GM18873 (cell line): ENCODE measurements at regions not wholly inside any gene's neighbourhood (a gene's known extent, or its start where the extent isn't known, plus 50 kb on each side); places are given as distances from the start of the nearest gene placed in this dataset.
A peak's percentile ranks its signal among the peaks of the same experiment; 100 is the strongest.
"Not testable (repeated sequence)": the region's sequence is repeated elsewhere in the genome, so short reads cannot be mapped to it uniquely, and the experiment has no call there.

Experiments used
- ATAC-seq: cut with Tn5 transposase; IDR thresholded peaks from one replicate; pipeline ENCODE4 v1.9.1; 2021; ENCODE audit warnings: mild to moderate bottlenecking, moderate library complexity, moderate number of reproducible peaks; ENCODE audit not compliant: unreplicated experiment, low FRiP score

DNA sequence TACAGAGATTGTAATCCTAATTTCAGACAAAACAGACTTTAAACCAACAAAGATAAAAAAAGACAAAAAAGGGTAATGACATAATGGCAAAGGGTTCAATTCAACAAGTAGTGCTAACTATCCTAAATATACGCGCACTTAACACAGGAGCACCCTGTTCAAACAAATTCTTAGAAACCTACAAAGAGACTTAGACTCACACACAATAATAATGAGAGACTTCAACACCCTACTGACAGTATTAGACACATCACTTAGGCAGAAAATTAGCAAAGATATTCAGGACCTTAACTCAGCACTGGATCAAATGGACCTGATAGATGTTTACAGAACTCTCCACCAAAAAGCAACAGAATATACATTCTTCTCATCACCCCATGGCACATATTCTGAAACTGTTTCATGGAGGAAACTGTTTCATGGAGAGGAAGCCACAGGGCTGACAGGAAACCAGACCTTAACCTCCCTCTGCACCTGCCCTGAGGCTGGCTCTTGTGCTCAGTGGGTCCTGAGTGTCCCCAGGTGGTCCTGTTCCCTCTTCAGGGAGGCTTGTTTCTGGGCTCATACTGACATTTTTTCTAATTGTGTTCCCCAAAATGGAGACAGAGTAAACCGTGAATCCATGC, 54.7 kb downstream of the OR4M2 start:
- not testable (repeated sequence) for ATAC-seq

DNA sequence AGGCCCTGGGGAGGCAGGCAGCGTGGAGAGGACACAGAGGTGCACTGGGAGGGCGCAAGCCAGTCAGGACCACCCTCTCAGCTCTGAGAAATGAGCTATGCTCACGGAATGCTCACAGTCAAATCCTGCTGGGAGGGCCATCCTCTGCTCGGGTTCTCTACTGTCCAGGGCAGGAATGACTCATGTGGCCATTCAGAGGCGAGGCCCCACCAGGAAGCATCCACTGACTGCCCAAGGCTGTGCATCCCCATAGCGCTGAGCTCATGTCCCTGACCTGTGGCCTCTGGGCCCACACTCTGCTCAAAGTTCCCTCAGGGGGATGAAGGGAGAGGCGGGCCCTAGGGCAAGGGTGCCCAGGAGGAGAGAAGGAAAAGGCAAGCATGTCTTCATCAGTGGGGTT, 57.2 kb downstream of the OR4M2 start:
- not testable (repeated sequence) for ATAC-seq

DNA sequence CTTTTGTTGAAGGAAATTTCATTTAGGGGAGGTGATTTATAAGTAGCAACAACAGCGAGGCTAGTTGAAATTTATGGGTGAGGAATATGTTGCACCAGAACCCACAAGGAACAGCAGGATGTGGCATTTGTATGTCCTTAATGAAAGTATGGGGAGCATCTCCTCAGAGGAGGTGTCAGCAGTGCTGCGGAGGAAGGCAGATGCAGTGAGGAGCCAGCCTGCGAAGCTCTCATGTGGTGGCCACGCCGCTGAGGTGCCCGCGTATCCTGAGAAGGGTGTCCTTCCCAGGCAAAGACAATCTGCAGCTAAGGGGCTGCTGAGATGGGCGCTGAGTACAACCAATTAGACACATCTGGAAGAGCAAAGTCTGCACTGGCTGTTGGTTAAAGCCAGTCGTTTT, 60.8 kb downstream of the OR4M2 start:
- not testable (repeated sequence) for ATAC-seq

DNA sequence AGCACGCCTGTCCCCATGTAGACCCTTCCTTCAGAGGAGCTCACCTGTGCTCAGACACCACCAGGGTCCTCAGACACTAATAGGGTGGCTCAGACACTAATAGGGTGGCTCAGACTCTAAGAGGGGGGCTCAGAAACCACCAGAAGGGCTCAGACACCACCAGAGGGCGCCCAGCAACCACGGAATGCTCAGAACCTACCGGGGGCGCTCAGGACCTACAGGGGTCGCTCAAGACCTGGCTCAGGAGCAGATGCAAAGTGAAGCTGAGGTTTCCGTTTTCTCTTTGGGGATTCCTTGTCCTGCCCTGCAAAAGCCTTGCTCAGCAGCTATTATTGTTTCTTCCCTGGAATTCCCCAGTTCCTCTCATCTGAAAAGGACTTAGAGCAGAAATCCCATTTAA, 67.8 kb downstream of the OR4M2 start:
- ATAC-seq: not testable (repeated sequence)

DNA sequence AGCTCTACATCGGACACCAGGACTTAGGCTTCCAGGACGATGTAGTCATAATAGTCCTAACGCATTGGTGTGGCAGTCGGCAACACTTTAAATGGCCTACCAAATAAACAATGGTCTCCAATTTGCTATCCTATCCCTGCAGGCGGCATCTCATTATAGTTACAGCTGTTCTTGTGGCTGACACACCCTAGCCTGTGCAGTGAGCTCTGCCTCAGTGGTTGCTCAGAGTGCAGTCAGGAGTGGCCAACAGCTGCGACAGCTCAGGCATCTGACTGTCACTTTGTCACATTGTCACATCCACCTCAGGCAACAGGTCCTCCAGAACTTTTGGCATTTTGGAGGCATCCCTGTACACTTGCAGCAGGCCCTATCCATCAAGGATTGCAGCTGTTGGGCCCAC, 77.9 kb downstream of the OR4M2 start:
- not testable (repeated sequence) for ATAC-seq

DNA sequence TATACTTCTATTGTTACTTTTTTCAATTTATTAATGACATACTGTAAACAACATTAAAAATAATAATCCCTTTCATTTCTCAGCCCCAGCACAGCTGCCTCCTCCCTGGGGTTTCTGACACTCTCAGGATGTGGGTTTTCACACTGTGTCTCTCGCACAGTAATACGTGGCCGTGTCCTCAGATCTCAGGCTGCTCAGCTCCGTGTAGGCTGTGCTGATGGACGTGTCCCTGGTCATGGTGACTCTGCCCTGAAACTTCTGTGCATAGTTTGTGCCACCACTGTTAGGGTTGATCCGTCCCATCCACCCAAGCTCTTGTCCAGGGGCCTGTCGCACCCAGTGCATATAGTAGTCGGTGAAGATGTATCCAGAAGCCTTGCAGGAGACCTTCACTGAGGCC, 80.0 kb downstream of the OR4M2 start:
- peak; percentile 25 for ATAC-seq

DNA sequence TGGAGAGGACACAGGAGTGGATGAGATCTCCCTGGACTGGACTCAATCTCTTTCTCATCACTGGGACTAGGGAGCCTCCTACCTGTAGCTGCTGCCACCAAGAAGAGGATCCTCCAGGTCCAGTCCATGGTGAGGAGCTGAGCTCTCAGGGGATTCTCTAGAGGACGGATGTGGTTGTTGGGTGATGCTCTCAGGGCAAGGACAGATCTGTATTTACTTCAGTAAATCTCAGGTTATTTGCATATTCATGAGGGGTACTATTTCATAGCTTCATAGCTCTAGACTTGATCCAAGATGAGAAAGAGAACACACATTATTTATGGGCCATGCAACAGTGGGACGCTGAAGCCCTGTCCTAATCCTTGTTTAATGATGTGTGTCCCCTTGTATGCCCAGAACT, 80.4 kb downstream of the OR4M2 start:
- peak; percentile 72 for ATAC-seq

DNA sequence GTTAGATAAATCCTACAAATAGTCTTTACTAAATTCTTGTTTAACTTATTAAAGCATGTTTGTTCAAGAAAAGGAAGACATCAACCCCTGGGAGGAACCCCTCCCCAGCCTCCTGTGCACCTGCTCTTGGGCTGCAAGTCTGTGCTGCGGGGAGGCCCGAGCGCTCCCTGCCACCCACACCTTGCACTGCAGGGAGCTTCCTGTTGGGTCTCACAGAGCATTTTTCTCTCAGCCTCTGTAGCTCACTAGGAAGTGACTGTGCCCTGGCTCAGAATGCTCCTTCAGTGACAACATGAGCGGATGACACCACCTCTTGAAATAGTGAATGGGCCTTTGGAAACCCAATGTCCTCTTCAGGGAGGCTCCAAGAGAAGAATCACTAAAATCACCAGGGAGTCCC, 81.1 kb downstream of the OR4M2 start:
- ATAC-seq: peak; percentile 51

DNA sequence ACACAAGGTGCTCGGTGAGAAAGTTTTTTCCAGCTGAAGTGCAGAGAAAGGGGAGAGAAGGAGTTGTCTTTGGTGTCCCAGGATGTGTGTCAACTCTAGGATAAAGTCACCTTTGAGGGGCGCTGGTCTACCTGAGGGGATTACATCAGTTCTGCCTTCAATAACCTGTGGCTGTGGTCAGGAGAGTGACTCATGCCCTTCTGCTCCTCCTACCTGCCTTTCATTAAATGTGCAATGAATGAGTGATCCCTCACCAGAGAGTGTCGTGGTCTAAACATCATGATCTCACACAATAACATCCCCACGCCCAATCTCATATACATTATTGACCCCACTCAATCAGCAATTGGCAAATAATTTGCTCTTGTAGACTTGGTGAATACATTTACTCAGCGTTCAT, 83.4 kb downstream of the OR4M2 start:
- ATAC-seq: not testable (repeated sequence)

DNA sequence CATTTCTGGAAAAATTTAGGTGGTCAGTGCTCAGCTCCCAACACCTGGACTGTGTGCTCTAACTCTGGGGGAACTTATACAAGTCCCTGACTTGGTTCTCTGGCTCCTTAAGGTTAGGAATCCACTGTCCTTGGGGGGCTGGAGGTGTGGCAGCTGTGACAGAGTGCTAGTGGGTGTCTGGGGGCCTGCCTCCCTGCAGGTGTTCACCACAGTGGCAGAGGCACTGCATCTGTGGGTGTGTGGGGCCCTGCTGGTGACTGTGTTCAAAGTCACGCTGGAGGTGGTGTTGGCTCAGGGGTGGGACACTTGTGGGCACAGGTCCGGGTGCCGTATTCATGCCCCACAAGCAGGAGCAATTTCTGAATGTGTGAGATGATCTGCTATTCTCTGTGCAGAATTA, 87.2 kb downstream of the OR4M2 start:
- ATAC-seq: not testable (repeated sequence)

DNA sequence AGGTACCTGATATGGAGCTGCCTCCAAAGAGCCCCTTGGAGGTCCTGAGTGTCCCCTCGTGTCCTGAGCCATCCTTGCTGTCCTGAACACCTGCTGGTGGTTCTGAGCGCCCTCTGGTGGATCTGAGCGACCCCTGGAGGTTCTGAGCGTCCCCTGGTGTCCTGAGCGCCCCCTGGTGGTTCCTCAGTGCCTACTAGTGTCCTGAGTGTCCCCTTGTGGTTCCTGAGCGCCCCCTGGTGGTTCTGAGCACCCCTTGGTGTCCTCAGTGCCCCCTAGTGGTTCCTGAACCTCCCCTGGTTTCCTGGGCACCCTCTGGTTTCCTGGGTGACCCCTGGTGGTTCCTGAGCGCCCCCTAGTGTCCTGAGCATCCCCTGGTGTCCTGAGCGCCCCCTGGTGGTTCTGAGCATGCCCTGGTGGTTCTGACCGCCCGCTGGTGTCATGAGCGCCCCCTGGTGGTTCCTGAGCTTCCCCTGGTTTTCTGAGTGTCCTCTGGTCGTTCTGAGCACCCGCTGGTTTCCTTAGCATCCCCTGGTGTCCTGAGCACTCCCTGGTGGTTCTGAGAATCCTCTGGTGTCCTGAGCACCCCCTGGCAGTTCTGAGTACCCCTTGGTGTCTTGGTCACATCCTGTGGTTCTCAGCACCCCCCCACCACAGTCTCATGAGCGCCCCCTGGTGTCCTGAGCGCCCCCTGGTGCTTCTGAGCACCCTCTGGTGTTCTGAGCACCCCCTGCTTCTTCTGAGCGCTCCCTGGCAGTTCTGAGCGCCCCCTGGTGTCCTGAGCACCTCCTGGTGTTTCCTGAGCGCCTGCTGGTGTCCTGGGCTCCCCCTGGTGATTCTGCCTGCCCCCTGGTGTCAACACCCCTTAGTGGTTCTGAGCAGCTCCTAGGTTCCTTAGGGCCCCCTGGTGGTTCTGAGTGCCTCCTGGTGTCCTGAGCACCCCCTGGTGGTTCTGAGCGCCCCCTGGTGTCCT, 93.0 kb downstream of the OR4M2 start:
- peak; percentile 69 for ATAC-seq

DNA sequence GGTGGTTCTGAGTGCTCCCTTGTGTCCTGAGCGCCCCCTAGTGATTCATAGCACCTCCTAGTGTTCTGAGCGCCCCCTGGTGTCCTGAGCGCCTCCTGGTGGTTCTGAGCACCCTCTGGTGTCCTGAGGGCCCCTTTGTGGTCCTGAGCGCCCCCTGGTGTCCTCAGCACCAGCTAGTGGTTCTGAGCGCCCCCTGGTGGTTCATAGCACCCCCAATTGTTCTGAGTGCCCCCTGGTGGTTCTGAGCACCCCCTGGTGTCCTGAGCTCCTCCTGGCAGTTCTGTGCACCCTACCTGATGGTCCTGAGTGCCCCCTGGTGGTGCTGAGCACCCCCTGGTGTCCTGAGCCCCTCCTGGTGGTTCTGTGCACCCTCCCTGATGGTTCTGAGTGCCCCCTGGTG, 93.8 kb downstream of the OR4M2 start:
- peak; percentile 42 for ATAC-seq

DNA sequence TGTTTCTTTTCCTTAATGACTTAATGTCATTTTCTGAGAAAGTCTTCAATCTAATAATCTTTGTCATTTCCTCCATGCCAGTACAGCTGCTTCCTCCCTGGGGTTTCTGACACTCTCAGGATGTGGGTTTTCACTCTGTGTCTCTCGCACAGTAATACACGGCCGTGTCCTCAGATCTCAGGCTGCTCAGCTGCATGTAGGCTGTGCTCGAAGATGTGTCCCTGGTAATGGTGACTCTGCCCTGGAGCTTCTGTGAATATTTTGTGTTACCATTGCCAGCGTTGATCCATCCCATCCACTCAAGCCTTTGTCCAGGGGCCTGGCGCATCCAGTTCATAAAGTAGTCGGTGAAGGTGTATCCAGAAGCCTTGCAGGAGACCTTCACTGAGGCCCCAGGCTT, 97.6 kb downstream of the OR4M2 start:
- ATAC-seq: not testable (repeated sequence)

DNA sequence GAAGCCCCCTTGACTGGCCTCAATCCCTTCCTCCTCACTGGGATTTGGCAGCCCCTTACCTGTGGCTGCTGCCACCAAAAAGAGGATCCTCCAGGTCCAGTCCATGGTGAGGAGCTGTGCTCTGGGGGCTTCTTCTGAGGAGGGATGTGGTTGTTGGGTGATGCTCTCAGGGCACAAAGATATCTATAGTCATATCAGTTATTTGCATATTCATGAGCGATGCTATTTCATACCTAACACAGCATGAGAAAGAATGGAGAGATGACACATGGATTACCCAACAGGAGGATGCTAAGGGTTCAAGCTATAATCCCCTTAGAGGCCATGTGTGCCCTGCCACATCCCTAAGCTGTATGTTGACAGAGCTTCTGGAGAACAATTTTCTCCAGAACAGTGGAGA, 98.1 kb downstream of the OR4M2 start:
- not testable (repeated sequence) for ATAC-seq

DNA sequence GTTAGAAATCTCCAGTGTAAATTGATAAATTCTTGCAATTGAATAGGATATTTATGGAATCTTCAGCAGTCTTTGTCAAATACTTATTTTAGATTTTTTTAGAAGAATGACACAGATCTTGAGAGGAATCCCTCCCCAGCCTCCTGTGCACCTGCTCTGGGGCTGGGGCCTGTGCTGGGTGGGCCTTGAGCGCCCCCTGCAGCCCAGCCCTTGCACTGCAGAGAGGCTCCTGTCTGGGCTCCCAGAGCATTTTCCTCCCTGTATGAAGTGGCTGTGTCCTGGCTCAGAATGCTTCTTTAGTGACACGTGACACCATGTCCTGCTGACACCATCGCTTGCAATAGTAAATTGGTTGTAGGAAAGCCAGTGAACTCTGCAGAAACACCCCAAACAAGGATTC, 98.7 kb downstream of the OR4M2 start:
- not testable (repeated sequence) for ATAC-seq

DNA sequence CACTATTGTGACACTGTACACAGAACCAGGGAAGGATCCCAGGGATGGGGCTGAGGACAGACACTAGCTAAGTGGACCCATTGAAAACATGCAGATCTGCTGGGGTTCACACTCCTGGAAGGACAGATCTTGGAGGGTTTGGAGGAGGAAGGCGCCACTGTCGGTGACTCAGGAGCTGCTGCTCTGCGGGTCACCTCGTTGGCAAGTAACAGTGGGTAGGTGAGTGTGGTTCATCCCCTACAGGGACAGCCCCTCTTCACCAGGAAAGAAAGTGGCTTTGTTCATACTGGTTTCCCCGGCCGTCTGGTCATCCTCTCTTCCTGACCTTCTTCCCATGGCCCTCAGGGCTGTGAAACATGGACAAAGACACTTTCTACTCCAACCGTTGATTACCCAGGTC, 100.3 kb downstream of the OR4M2 start:
- not testable (repeated sequence) for ATAC-seq

DNA sequence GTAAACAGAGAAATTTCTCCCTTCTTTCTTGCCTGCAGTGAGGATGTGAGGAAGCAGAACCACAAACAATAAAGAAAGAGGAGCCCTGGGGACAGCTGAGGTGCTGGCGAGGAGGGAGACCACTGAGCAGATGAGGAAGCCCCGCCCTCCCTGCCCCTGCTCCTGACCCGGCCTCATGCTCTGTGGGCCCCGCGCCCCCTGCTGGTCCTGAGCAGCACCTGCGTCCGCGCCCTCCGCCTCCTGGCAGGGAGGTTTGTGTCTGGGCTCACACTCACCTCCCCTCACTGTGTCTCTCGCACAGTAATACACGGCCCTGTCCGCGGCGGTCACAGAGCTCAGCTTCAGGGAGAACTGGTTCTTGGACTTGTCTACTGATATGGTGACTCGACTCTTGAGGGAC, 104.4 kb downstream of the OR4M2 start:
- not testable (repeated sequence) for ATAC-seq

DNA sequence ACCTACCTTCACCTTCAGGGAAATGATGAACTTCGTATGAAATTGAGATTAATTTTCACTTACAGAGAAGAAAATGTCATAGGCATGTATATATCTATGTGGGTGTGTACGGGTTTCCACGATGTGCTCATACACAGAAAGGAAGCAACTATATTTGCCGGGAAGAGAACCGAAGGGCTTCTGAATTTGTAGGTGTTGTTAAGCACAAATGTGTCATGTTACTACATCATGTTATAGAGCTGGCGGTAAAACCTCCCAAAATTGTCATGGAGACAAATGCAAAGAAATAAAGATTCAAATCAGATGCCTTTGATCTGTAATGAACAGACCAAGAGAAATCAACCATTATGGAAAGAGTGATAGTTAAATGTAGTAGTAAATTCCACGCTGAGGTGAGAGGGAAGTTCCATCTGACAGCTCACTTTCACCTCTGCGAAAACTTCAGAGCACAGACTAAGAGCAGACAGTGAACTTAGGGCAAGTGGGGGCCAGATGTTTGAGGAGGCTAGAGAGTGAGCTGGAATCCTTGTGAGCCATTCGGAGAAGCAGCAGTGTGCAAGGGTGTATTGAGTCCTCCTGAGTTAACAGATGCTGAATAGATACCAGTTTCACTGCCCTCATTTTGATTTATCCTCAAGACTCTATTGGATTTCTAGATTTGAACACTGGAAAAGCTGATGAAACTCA, 106.7 kb downstream of the OR4M2 start:
- ATAC-seq: not testable (repeated sequence)

DNA sequence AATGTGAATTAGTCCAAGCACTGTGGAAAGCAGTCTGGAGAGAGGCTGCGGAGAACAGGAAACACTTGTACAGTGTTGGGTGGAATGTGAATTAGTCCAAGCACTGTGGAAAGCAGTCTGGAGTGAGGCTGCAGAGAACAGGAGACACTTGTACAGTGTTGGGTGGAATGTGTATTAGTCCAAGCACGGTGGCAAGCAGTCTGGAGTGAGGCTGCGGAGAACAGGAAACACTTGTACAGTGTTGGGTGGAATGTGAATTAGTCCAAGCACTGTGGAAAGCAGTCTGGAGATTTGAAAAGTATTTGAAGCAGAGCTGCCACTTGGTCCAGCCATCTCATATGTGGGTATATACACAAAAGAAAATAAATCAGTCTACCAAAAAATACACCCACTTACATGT, 111.5 kb downstream of the OR4M2 start:
- not testable (repeated sequence) for ATAC-seq

DNA sequence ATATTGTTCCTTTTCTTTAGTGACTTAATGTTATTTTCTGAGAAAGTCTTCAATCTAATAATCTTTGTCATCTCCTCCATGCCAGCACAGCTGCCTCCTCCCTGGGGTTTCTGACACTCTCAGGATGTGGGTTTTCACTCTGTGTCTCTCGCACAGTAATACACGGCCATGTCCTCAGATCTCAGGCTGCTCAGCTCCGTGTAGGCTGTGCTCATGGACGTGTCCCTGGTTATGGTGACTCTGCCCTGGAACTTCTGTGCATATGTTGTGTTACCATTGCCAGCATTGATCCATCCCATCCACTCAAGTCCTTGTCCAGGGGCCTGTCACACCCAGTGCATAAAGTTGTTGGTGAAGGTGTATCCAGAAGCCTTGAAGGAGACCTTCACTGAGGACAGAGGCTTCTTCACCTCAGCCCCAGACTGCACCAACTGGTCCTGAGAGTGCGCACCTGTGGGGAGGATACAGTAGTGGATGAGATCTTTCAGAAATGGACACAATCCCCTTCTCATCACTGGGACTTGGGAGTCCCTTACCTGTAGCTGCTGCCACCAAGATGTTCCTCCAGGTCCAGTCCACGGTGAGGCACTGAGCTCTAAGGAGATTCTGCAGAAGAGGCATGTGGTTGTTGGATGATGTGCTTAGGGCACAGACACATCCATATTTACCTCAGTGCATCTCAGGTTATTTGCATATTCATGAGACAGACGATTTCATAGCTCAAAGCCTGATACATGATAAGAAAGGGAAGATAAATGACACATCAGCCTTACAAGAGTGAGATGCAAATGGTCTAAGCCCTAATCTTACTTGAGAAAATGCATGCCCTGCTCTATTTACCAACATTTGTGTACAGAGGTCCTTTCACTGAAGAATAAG, 114.7 kb downstream of the OR4M2 start:
- ATAC-seq: not testable (repeated sequence)
